SIG-M5 (cell line): ENCODE measurements at regions not wholly inside any gene's neighbourhood (a gene's known extent, or its start where the extent isn't known, plus 50 kb on each side); places are given as distances from the start of the nearest gene placed in this dataset.

ENCODE experiments used
- DNase-seq: peaks from one replicate; lab custom pipeline; 2025; lab: John Stamatoyannopoulos, UW

GRCh38 chr18:8969639-8970390 is 132.7 kb upstream of the NDUFV2 start:
- no peak for DNase-seq

GRCh38 chr18:8970843-8971242 is 131.7 kb upstream of the NDUFV2 start:
- DNase-seq = no peak

- DNase-seq = no peak
These were observed 130.4 kb upstream of the NDUFV2 start for GRCh38 chr18:8972116-8972515.

GRCh38 chr18:8974279-8974678 is 128.2 kb upstream of the NDUFV2 start:
- no peak for DNase-seq

- no peak for DNase-seq
These were observed 127.8 kb upstream of the NDUFV2 start for GRCh38 chr18:8974696-8975095.

- DNase-seq = no peak
These were observed 126.9 kb upstream of the NDUFV2 start for GRCh38 chr18:8975624-8976023.

GRCh38 chr18:8976606-8977005 is 125.9 kb upstream of the NDUFV2 start:
- no peak for DNase-seq

GRCh38 chr18:8977166-8977565 is 125.3 kb upstream of the NDUFV2 start:
- no peak for DNase-seq

GRCh38 chr18:8977701-8978100 is 124.8 kb upstream of the NDUFV2 start:
- no peak for DNase-seq

- no peak for DNase-seq
These were observed 124.1 kb upstream of the NDUFV2 start for GRCh38 chr18:8978394-8978793.

GRCh38 chr18:8979258-8979988 is 123.1 kb upstream of the NDUFV2 start:
- no peak for DNase-seq

GRCh38 chr18:8980496-8980895 is 122.0 kb upstream of the NDUFV2 start:
- no peak for DNase-seq

- DNase-seq = no peak
These were observed 121.6 kb upstream of the NDUFV2 start for GRCh38 chr18:8980918-8981317.

- no peak for DNase-seq
These were observed 119.9 kb upstream of the NDUFV2 start for GRCh38 chr18:8982416-8983183.

- DNase-seq = no peak
These were observed 119.3 kb upstream of the NDUFV2 start for GRCh38 chr18:8983195-8983594.

GRCh38 chr18:8984131-8984721 is 118.3 kb upstream of the NDUFV2 start:
- DNase-seq = no peak

GRCh38 chr18:8987241-8987640 is 115.3 kb upstream of the NDUFV2 start:
- no peak for DNase-seq

GRCh38 chr18:8988260-8988871 is 114.1 kb upstream of the NDUFV2 start:
- DNase-seq = no peak

GRCh38 chr18:8989017-8989416 is 113.5 kb upstream of the NDUFV2 start:
- peak; percentile 30 for DNase-seq

- no peak for DNase-seq
These were observed 112.6 kb upstream of the NDUFV2 start for GRCh38 chr18:8989855-8990254.

GRCh38 chr18:8990276-8991031 is 112.0 kb upstream of the NDUFV2 start:
- DNase-seq = no peak
